IMR-90 (cell line): ENCODE measurements at regions not wholly inside any gene's neighbourhood (a gene's known extent, or its start where the extent isn't known, plus 50 kb on each side); places are given as distances from the start of the nearest gene placed in this dataset.

ENCODE experiments used
- ATAC-seq: fragments of 200-7000 bp; cut with Tn5 transposase; 2 replicates; pipeline ENCODE4 v1.9.1; 2020; ENCODE audit warnings: low read depth, mild to moderate bottlenecking, moderate library complexity
- BruUV-seq: library from RNA; stranded (reverse); fragments of 400-500 nt; replicated peaks from 2 replicates; lab custom pipeline; 2021; lab: Mats Ljungman, UMichigan
- CTCF ChIA-PET: fragments of 300-600 bp; formaldehyde crosslinking; extraction: SDS; loops from one replicate; lab custom pipeline; 2021; ENCODE audit warnings: antibody characterized with exemption; lab: Yijun Ruan, JAX
- POLR2A ChIA-PET: fragments of 300-600 bp; sonication (Branson Sonifier 250); formaldehyde crosslinking; loops from one replicate; lab custom pipeline; 2022; ENCODE audit warnings: antibody characterized with exemption; ENCODE audit not compliant: unreplicated experiment; lab: Charles Lee
- DNase-seq: peaks from one replicate; pipeline ENCODE4 v3.0.0; 2013
- H2AFZ ChIP-seq: replicated peaks from 2 replicates; pipeline ENCODE3; 2013; ENCODE audit warnings: low read length, mild to moderate bottlenecking; ENCODE audit not compliant: poor library complexity
- H2AK5ac ChIP-seq: 2 replicates; pipeline ENCODE4 v1.6.1; 2013; ENCODE audit warnings: low read depth, low read length, inconsistent platforms
- H2AK9ac ChIP-seq: replicated peaks from 2 replicates; pipeline ENCODE3; 2013; ENCODE audit warnings: mild to moderate bottlenecking, low read depth, low read length, moderate library complexity; ENCODE audit not compliant: poor library complexity
- H2BK120ac ChIP-seq: 2 replicates; pipeline ENCODE4 v1.6.1; 2013; ENCODE audit warnings: low read depth, low read length, inconsistent platforms
- H2BK15ac ChIP-seq: 3 replicates; pipeline ENCODE4 v1.6.1; 2013; ENCODE audit warnings: low read depth, low read length, inconsistent platforms
- H2BK20ac ChIP-seq: 2 replicates; pipeline ENCODE4 v1.6.1; 2013; ENCODE audit warnings: low read depth, mild to moderate bottlenecking, inconsistent platforms, low read length, moderate library complexity
- H2BK5ac ChIP-seq: 2 replicates; pipeline ENCODE4 v1.6.1; 2013; ENCODE audit warnings: mild to moderate bottlenecking, low read depth, low read length, inconsistent platforms; ENCODE audit not compliant: poor library complexity, severe bottlenecking
- H3K14ac ChIP-seq: replicated peaks from 2 replicates; pipeline ENCODE4 v1.6.1; 2013; ENCODE audit warnings: low read depth, low read length, inconsistent platforms
- H3K18ac ChIP-seq: 2 replicates; pipeline ENCODE4 v1.6.1; 2013; ENCODE audit warnings: low read depth, low read length, control low read depth
- H3K23ac ChIP-seq: 2 replicates; pipeline ENCODE4 v1.6.1; 2013; ENCODE audit warnings: low read depth, low read length, inconsistent platforms
- H3K27ac ChIP-seq: 2 replicates; pipeline ENCODE4 v1.5.1; 2013; ENCODE audit warnings: mild to moderate bottlenecking, control low read depth, low read length; ENCODE audit not compliant: insufficient read depth
- H3K27me3 ChIP-seq: 2 replicates; pipeline ENCODE4 v1.6.1; 2013; ENCODE audit warnings: low read length; ENCODE audit not compliant: control insufficient read depth, insufficient read depth
- H3K36me3 ChIP-seq: 2 replicates; pipeline ENCODE4 v1.6.1; 2013; ENCODE audit warnings: low read length, mixed read lengths; ENCODE audit not compliant: control insufficient read depth, insufficient read depth
- H3K4ac ChIP-seq: 2 replicates; pipeline ENCODE4 v1.6.1; 2013; ENCODE audit warnings: low read depth, low read length, inconsistent platforms
- H3K4me1 ChIP-seq: 2 replicates; pipeline ENCODE4 v1.6.1; 2013; ENCODE audit warnings: low read length, mixed read lengths; ENCODE audit not compliant: control insufficient read depth, insufficient read depth
- H3K4me2 ChIP-seq: 2 replicates; pipeline ENCODE4 v1.6.1; 2013; ENCODE audit warnings: low read depth, mild to moderate bottlenecking, control low read depth, low read length, moderate library complexity
- H3K4me3 ChIP-seq: 2 replicates; pipeline ENCODE4 v1.5.1; 2013; ENCODE audit warnings: low read depth, mild to moderate bottlenecking, control low read depth, low read length, moderate library complexity; ENCODE audit not compliant: insufficient read depth
- H3K56ac ChIP-seq: 2 replicates; pipeline ENCODE4 v1.6.1; 2013; ENCODE audit warnings: low read length, inconsistent platforms; ENCODE audit not compliant: insufficient read depth; ENCODE audit errors: extremely low read depth
- H3K79me1 ChIP-seq, 2 experiments: 2 replicates each; pipeline ENCODE4 v1.6.1; 2013; ENCODE audit warnings: low read length in 2 of 2, inconsistent platforms in 1 of 2, low read depth in 1 of 2
- H3K9ac ChIP-seq: 2 replicates; pipeline ENCODE4 v1.6.1; 2013; ENCODE audit warnings: low read depth, low read length, control low read depth
- H3K9me1 ChIP-seq: 2 replicates; pipeline ENCODE4 v1.6.1; 2013; ENCODE audit warnings: low read length, inconsistent platforms; ENCODE audit not compliant: insufficient read depth
- H3K9me3 ChIP-seq: 2 replicates; pipeline ENCODE4 v1.6.1; 2013; ENCODE audit warnings: low read length; ENCODE audit not compliant: control insufficient read depth, insufficient read depth
- H4K20me1 ChIP-seq: 2 replicates; pipeline ENCODE4 v1.6.1; 2013; ENCODE audit warnings: low read length, inconsistent platforms; ENCODE audit not compliant: insufficient read depth
- H4K5ac ChIP-seq: 2 replicates; pipeline ENCODE4 v1.6.1; 2013; ENCODE audit warnings: mild to moderate bottlenecking, low read depth, low read length, control low read depth
- H4K8ac ChIP-seq, 2 experiments: 2 replicates each; pipeline ENCODE4 v1.6.1; 2013; ENCODE audit warnings: low read depth in 2 of 2, low read length in 2 of 2, control low read depth in 1 of 2, inconsistent platforms in 1 of 2
- H4K91ac ChIP-seq: 2 replicates; pipeline ENCODE4 v1.6.1; 2013; ENCODE audit warnings: low read depth, low read length, inconsistent platforms; ENCODE audit not compliant: insufficient read depth
- BHLHE40 ChIP-seq: fragments of 150-350 bp; IDR thresholded peaks from 2 replicates; pipeline ENCODE4 v1.6.1; 2016; ENCODE audit warnings: mild to moderate bottlenecking, low read depth, low read length
- CHD1 ChIP-seq: IDR thresholded peaks from 2 replicates; pipeline ENCODE4 v1.6.1; 2012; ENCODE audit warnings: low read depth, low read length, improper control_type of control experiment
- CTCF ChIP-seq: conservative IDR thresholded peaks from 2 replicates; pipeline ENCODE4 v1.5.1; 2012; ENCODE audit warnings: mild to moderate bottlenecking, low read depth, low read length, improper control_type of control experiment
- FOS ChIP-seq: fragments of 150-350 bp; IDR thresholded peaks from 2 replicates; pipeline ENCODE4 v1.6.1; 2016; ENCODE audit warnings: low read depth, low read length
- MAFK ChIP-seq: IDR thresholded peaks from 2 replicates; pipeline ENCODE4 v1.6.1; 2012; ENCODE audit warnings: low read depth, low read length, improper control_type of control experiment
- MAZ ChIP-seq: IDR thresholded peaks from 2 replicates; pipeline ENCODE4 v1.6.1; 2012; ENCODE audit warnings: low read depth, mild to moderate bottlenecking, low read length, improper control_type of control experiment, moderate library complexity, borderline replicate concordance
- MXI1 ChIP-seq: IDR thresholded peaks from 2 replicates; pipeline ENCODE4 v1.6.1; 2012; ENCODE audit warnings: low read depth, mild to moderate bottlenecking, low read length, moderate library complexity, borderline replicate concordance
- NFE2L2 ChIP-seq: fragments of 150-350 bp; IDR thresholded peaks from 2 replicates; pipeline ENCODE4 v1.6.1; 2016; ENCODE audit warnings: low read depth, mild to moderate bottlenecking, low read length
- POLR2A ChIP-seq: IDR thresholded peaks from 2 replicates; pipeline ENCODE4 v1.6.1; 2012; ENCODE audit warnings: mild to moderate bottlenecking, low read depth, low read length
- RAD21 ChIP-seq: IDR thresholded peaks from 2 replicates; pipeline ENCODE4 v1.6.1; 2012; ENCODE audit warnings: low read length, improper control_type of control experiment
- RFX5 ChIP-seq: IDR thresholded peaks from 2 replicates; pipeline ENCODE4 v1.8.0; 2012; ENCODE audit warnings: low read depth, mild to moderate bottlenecking, low read length, moderate library complexity
- SMC3 ChIP-seq: fragments of 150-350 bp; IDR thresholded peaks from 2 replicates; pipeline ENCODE4 v1.6.1; 2016; ENCODE audit warnings: low read depth, mild to moderate bottlenecking, antibody characterized with exemption, low read length, moderate library complexity
- USF2 ChIP-seq: fragments of 150-350 bp; IDR thresholded peaks from 2 replicates; pipeline ENCODE4 v1.6.1; 2017; ENCODE audit warnings: mild to moderate bottlenecking, antibody characterized with exemption, low read length, low read depth
- WGBS, 2 experiments: methylation state at CpG; one replicate each; pipeline versions ENCODE4 v1.1.5 to v1.1.7; 2013; ENCODE audit warnings: missing lambda C conversion rate in 2 of 2; ENCODE audit not compliant: insufficient read length in 1 of 2; ENCODE audit errors: extremely low coverage in 2 of 2; 5-methylcytosine and 5-hydroxymethylcytosine counted together
- dilution Hi-C: fragments of 300-500 bp; cut with HindIII; formaldehyde crosslinking; loops from one replicate; pipeline ENCODE4 v1.14.3; 2018; ENCODE audit warnings: low sequenced_read_pairs; ENCODE audit not compliant: unreplicated experiment
- in situ Hi-C: fragments of 300-500 bp; cut with MboI; formaldehyde crosslinking; loops from 3 replicates; pipeline ENCODE4 v1.14.3; 2019; ENCODE audit warnings: low sequenced_read_pairs, inconsistent platforms, mixed read lengths
- intact Hi-C: fragments of 100-400 bp; cut with micrococcal nuclease; formaldehyde crosslinking; loops from 2 replicates; pipeline ENCODE4 v1.10.0; 2022
- TF ChIP-seq, protein P1 (sequence below): fragments of 150-350 bp; IDR thresholded peaks from 2 replicates; pipeline ENCODE4 v1.6.1; 2016; ENCODE audit warnings: low read depth, mild to moderate bottlenecking, low read length, moderate library complexity, borderline replicate concordance

DNA sequence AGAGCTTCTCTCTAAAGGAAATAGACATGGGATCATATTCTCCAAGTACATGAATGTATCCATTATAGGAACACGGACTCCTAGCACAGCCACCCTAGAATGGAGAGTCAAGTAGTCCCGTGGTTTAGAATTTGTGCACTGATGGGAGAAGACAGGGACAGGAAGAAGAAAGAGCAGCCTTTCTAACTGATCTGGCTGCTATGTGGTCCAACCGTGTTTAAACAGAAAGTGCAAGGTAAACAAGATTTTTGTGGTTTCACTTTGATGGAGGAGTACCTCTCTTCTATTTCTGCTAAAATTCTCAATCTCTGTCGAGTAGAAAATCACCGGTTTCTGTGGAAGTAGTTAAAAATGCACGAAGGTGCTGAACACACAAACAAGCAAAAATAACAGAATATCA lies 171.3 kb downstream of the ST8SIA4 start:
- BruUV-seq: no TSS peak
- H2BK15ac ChIP-seq: no peak overlapping the region
- no CpG with 5 or more reads among the region's 6 CpGs for WGBS, 2 experiments
- H4K20me1 ChIP-seq: no peaks in the 10 kb centered on the region
- H2AFZ ChIP-seq: no peak overlapping the region
- TF ChIP-seq RFX5 (no peak), MAFK (no peak), SMC3 (no peak), USF2 (no peak), BHLHE40 (no peak), CHD1 (no peak), CTCF (no peak), MAZ (no peak), POLR2A (no peak), FOS (no peak), NFE2L2 (no peak), RAD21 (no peak), MXI1 (no peak)
- TF ChIP-seq, protein P1, sequence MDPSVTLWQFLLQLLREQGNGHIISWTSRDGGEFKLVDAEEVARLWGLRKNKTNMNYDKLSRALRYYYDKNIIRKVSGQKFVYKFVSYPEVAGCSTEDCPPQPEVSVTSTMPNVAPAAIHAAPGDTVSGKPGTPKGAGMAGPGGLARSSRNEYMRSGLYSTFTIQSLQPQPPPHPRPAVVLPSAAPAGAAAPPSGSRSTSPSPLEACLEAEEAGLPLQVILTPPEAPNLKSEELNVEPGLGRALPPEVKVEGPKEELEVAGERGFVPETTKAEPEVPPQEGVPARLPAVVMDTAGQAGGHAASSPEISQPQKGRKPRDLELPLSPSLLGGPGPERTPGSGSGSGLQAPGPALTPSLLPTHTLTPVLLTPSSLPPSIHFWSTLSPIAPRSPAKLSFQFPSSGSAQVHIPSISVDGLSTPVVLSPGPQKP: no peak
- POLR2A ChIA-PET: no interaction called here
- no peaks in the 10 kb centered on the region for H3K79me1 ChIP-seq
- no peak overlapping the region for H2BK20ac ChIP-seq
- H3K27me3 ChIP-seq: no peaks in the 10 kb centered on the region
- no peak overlapping the region for H3K56ac ChIP-seq
- H4K91ac ChIP-seq: no peak overlapping the region
- dilution Hi-C loops: no loop called here
- H2BK5ac ChIP-seq: no peak overlapping the region
- H3K27ac ChIP-seq: no peak overlapping the region
- DNase-seq (no peak), ATAC-seq (no peak)
- no peak overlapping the region for H3K18ac ChIP-seq
- H3K4me2 ChIP-seq: no peak overlapping the region
- no peak overlapping the region for H2AK5ac ChIP-seq
- H3K4me3 ChIP-seq: no peak overlapping the region
- no peak overlapping the region for H3K23ac ChIP-seq
- no peak overlapping the region for H3K4ac ChIP-seq
- intact Hi-C loops: no loop called here
- no peaks in the 10 kb centered on the region for H3K36me3 ChIP-seq
- H2AK9ac ChIP-seq: no peak overlapping the region
- CTCF ChIA-PET: interaction anchor here (1.0 kb wide), 1 partner anchor 13 kb away, joined by 3 read pairs; no protein-coding TSS in a partner anchor
- H4K8ac ChIP-seq: no peak overlapping the region
- H3K9me1 ChIP-seq: no peaks in the 10 kb centered on the region
- in situ Hi-C loops: no loop called here
- H3K4me1 ChIP-seq: no peaks in the 10 kb centered on the region
- no peak overlapping the region for H3K14ac ChIP-seq
- H3K9me3 ChIP-seq: no peaks in the 10 kb centered on the region
- H4K5ac ChIP-seq: no peak overlapping the region
- no peak overlapping the region for H3K9ac ChIP-seq
- no peak overlapping the region for H2BK120ac ChIP-seq
